Left renal cortex interstitium (tissue), 4 donors: ENCODE measurements at regions not wholly inside any gene's neighbourhood (a gene's known extent, or its start where the extent isn't known, plus 50 kb on each side); places are given as distances from the start of the nearest gene placed in this dataset.
"Not testable (repeated sequence)": the region's sequence is repeated elsewhere in the genome, so short reads cannot be mapped to it uniquely, and the experiment has no call there.

ENCODE experiments used
- DNase-seq, 4 donors: peaks; one replicate each; pipeline ENCODE4 v3.0.0-alpha.2; 2013; ENCODE audit warnings: low read depth in 4 of 4, low spot score in 2 of 4, missing footprints in 1 of 4

DNA sequence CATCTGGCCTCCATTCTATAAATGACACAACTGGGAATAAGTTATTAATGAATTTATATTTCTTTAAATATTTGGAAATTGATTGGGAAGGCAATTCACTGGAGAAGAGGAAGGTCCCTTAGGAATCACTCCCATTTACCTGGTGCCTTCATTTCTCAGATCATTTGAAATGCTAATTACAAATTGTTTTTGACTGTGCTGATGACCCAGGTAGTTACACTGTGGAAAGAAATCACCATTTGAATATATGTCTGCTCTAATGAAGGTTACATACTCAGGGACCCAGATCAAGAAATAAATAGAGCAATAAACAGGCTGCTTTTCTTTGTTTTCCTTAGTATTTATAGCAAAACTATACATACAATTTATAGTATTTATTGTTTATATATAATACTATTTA is 1759.1 kb downstream of the ARAP2 start:
- DNase-seq = no peak

DNA sequence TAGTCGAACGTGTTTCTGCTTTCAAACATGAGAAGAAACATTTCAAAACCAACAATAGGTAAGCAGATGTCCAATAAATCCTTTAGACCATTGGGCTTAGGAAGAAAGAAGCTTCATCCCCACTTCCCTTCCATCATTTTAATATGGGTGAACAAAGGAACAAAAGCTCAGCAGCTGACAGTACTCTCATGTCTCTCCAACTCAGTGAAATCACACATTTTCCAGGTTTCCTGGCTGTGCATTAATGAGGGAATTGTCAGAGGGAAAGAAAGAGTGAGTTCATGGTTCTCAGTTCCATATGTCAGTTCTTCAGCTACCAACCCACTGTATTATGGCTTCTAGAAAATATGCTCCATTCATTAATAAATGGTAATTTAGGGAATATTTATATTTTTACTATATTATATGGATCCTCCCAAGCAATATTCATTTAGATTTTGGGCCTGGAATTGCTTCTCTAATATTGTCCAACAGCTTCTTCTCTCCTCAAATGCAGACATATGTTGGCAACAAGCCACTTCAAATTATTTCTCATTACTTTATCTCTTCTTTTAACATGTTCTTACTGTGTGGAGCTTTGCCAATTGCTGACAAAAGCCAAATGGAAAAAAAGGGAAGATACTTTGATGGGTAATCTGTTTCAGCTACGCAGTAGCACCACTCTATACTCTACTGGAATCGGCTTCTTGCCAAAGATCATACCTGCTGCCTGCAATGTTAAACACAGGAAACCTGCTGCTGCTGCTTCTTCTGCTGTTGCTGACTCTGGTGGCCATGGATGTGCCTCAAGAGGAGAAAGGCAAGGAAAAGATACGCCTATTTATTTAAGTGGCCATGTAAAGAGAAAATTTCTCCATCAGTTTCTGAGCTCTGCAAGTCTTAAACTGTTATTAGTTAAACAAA is 1757.6 kb downstream of the ARAP2 start:
- DNase-seq = no peak

- DNase-seq = no peak
These were observed 1751.9 kb downstream of the ARAP2 start for GRCh38 chr4:34492414-34492813.

DNA sequence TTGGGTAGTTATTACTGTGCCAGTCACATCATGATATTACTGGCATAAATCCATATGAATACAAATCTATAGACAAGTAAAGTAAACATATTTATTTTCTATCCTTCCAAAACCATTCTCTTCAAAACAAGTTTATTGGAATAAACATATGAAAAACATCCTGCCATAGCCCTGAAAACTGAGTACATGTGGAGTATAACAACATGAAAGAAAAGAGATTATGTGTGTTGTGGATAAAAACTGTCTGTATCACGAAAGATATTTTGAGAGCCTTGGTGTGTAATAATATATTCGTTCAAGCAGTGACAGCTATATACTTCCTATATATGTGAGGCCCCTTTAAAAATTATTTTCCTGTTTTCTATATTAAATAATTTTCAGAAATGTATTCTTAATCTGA is 1742.2 kb downstream of the ARAP2 start:
- no peak for DNase-seq

DNA sequence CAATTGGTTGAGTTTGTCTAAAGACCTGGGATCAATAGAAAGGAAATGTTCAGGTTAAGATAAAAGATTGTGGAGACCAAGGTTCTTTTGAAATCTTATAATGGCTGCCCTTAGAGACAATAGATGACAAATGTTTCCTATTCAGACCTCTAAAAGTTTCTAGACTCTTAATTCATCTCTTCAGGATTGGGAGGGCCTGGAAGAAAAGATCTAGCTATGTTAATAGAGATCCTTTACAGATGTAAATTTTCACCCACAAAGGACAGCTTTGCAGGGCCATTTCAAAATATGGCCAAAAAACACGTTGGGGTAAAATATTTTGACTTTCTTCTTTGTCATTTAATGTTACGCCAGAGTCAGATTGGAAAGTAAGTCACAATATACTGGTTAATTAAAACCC is 1739.6 kb downstream of the ARAP2 start:
- DNase-seq = not testable (repeated sequence)

DNA sequence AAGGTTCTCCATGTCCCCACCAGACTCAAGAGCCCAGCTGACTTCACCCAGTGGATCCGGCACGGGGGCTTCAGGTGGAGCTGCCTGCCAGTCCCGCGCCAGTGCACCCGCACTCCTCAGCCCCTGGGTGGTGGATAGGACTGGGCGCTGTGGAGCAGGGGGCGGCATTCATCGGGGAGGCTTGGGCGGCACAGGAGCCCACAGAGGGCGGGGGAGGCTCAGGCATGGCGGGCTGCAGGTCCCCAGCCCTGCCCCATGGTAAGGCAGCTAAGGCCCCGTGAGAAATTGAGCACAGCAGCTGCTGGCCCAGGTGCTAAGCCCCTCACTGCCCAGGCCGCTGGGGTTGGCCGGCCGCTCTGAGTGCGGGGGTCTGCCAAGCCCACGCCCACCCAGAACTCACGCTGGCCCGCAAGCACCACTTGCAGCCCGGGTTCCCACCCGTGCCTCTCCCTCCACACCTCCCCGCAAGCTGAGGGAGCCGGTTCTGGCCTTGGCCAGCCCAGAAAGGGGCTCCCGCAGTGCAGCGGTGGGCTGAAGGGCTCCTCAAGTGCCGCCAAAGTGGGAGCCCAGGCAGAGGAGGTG is 1737.7 kb downstream of the ARAP2 start:
- DNase-seq = not testable (repeated sequence)

DNA sequence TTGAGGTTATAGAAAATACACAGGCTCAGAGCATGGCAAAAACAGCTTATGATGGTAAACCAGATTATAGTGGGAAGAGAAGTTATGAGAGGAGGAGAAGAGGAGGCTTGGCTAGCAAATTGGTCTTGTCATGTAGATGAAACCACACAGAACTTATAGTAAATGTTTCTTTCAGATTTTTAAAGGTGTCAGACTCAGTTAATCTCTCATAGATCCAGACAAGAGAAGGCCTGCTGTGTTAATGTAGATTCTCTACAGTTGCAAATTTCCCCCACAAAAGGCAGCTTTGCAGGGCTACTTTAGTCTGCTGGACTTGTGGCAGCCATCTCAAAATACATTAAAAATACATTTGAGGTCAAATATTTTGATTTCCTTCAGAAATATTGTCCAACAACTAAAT is 1731.7 kb downstream of the ARAP2 start:
- no peak for DNase-seq

GRCh38 chr4:34516524-34516923 is 1727.8 kb downstream of the ARAP2 start:
- DNase-seq = no peak

GRCh38 chr4:34534916-34535315 is 1709.4 kb downstream of the ARAP2 start:
- no peak for DNase-seq

GRCh38 chr4:34566091-34566490 is 1678.2 kb downstream of the ARAP2 start:
- no peak for DNase-seq

DNA sequence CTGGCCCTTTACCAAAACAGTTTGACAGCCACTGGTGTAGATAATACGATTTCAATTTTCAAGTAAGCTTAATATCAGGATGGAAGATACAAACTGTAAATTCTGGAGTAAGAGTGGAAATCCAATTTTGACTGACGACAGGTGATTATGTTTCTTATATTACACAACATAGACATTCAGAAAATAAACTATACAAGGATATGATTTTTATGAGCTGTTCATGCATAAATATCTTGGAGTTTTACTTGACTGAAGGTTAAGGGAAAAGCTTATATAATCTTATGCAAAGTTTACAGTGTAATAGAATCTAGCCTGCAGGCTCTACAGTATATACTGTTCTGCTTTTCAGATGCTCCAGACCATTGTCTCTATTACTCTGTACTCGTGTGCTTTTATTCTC is 1672.3 kb downstream of the ARAP2 start:
- no peak for DNase-seq

GRCh38 chr4:34615315-34615714 is 1629.0 kb downstream of the ARAP2 start:
- no peak for DNase-seq

DNA sequence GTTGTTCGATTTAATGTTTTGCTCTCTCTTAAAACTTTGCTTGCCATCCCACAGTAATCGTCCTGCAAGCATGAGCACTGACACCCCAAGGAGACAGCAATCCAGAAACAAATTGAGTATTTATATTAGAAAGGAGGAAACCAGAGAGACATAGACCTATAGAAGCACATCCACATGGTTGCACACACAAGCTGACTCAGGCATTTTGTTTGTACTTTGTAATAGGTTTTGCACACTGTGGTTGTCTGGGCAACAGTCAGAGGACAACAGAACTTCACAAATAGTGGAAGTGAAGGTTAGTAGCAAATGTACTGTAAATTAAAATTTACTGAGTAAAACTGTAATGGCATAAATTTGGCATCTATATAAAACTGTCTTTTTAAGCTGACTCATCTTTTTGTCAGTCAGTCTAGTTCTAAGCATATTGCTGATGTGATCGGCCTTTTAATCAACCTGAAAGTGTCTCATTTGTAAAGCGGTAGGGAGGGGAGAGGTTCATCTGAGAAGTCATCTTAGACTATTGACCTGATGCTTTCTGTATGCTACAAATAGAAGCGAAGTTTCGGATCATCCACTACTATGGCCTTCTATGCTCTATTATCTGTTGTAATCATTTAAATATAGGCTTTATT is 1624.7 kb downstream of the ARAP2 start:
- peak in 1 of 4 donors; percentile 21 for DNase-seq

GRCh38 chr4:34628471-34628870 is 1615.8 kb downstream of the ARAP2 start:
- DNase-seq = no peak

DNA sequence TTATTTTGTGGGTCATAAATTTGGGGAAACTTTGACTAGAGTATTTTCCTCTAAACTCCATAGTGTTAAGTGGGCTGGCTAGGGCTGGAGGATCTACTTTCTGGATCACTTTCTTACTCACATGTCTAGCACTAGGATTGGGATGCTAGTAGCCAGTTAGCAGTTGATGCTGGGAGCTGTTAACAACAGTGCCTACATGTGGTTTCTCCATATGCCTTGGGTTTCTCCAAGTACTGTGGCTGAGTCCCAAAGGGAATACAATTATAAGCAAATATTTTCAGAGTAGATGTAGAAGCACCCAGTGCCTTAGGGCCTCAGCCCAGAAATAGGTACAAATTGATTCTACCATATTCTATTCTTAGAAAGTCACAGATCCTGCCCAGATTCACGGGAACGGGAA is 1614.9 kb downstream of the ARAP2 start:
- no peak for DNase-seq

DNA sequence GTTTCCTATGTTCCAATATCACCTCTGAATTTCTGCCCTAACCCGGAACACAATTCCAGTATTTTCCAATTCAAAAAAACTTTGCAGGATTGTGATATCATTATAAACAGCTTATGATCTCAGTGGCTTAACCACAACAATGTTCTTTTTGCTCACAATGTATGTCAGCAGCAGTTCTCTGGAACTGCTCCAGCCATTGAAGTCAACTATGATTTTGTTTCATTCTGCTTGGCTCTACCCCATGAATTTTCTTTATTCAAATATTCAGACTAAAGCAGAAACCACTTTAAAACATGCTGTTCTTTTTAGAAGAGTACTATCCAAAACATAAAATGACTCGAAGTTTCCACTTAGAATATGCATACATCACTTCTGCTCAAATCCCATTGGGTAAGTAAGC is 1611.1 kb downstream of the ARAP2 start:
- no peak for DNase-seq

DNA sequence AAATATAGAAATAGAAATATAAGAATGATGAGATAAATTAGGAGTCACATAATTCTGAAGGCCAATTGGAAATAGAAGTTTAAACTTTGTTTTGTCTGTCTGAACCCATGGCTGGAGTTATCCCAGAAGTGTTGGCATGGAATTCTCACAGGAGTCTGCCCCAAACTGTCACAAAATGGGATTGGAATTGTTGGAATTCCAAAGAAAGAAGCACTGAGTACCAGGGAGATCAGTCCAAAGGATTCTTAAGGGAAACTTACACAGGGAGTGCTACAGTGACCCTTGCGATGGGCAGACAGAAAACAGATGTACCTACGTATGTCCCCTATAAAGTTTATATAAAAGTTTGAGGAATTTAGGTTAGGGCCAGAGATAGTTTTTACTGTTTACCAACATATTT is 1607.7 kb downstream of the ARAP2 start:
- DNase-seq = no peak

GRCh38 chr4:34643476-34643875 is 1600.8 kb downstream of the ARAP2 start:
- DNase-seq = no peak

DNA sequence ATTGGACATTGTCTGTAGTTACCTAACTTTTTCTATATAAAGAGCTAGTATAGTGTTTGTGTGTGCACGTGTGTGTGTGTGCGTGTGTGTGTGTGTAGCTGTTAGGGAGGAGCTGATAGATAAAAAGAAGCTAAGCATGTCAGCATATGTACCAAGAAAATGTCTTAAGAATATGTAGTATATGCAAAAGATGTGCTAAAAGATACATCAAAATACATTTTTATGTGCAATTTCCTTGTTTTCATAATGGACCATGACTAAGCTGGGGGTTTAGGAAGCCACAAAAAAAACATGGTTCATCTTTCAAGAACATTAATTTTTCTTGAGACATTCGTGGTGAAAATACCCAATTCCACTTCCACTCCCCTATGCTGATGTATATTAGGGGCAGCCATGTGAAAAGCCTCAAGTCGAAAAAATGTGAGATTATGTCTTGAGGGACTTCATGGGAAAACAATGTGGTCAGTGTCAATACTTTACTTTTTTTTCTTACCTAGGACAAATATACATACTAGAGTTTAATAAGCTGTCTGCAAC is 1599.7 kb downstream of the ARAP2 start:
- no peak for DNase-seq

GRCh38 chr4:34649716-34650115 is 1594.6 kb downstream of the ARAP2 start:
- no peak for DNase-seq

- DNase-seq = no peak
These were observed 1580.3 kb downstream of the ARAP2 start for GRCh38 chr4:34664051-34664450.

DNA sequence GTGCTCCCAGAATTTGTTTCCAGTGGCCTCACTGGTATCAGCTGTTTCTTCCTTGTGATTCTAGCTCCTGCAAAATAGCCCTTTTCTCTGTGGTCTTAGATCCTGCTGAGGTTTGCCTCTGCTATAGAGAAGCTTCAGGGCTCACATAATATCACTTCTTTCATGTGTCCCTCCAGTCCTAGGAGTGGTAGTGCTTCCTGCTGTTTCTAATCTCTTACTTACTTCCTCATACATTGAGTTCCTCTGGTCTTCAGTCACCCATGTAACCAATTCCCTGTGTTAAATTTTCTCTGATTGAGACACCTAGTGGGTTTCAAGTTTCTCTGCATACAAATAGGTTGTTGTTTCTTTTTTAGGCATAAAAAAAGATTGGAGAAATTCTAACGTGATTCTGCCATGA is 1567.9 kb downstream of the ARAP2 start:
- DNase-seq = no peak
